ENCODE measurements at regions not wholly inside any gene's neighbourhood (a gene's known extent, or its start where the extent isn't known, plus 50 kb on each side); places are given as distances from the start of the nearest gene placed in this dataset.

DNA sequence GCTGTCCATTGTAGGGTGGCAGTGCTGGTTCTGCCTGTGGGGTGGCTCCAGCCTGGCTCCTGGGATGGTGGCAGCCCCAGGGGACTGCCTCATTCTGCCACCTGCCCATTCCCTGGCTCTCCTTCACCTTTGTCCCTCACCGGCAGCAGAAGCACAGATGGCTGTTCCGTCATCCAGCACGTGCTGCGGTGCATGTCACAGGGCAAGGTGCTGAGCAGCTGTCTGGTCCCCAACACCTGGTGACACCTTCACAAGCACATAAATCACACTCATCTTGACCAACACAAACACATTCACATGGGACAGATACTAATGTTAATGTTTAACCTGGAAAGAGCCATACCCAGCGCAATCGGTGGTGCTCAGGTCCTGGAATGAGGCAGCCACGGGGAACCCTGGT, 126.8 kb downstream of the UQCRFS1 start:
- Histone ChIP-seq H3K4me1 (ENCODE audit: control insufficient read depth in 3 of 3, insufficient read depth in 3 of 3, low read length in 3 of 3) (peaks cover 0 to 9% (median 3%) of the 10 kb centered on the region in 3 donors), H3K9ac (ENCODE audit: low read depth in 1 of 3, low read length in 3 of 3) (no peak overlapping the region), H3K27ac (ENCODE audit: low read depth, low read length) (no peak overlapping the region), H3K9me3 (ENCODE audit: control insufficient read depth in 3 of 3, low read length in 3 of 3) (no peaks in the 10 kb centered on the region), H3K27me3 (ENCODE audit: control insufficient read depth in 3 of 3, insufficient read depth in 3 of 3, low read length in 3 of 3) (peaks cover 0 to 12% (median 0%) of the 10 kb centered on the region in 3 donors), H3K4me3 (ENCODE audit: low read length in 3 of 3) (no peak overlapping the region), H3K36me3 (ENCODE audit: control insufficient read depth in 3 of 3, insufficient read depth in 3 of 3, low read length in 3 of 3) (no peaks in the 10 kb centered on the region)

DNA sequence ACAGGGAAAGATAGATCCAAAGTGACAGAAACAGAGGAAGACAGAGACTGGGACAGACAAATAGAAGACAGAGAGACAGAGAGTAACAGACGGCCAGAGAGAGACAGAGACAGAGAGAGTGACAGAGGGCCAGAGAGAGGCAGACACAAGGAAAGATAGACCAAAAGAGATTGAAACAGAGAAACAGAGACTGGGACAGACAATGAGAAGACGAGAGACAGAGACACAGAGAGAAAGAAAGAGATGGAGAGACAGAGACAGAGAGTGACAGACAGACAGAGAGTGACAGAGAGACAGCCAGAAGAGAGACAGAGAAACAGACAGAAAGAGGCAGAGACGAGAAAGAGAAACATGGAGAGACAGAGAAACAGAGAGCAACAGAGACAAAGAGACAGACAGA, 127.3 kb downstream of the UQCRFS1 start:
- Histone ChIP-seq H3K9ac (ENCODE audit: low read depth in 1 of 3, low read length in 3 of 3) (no peak overlapping the region), H3K9me3 (ENCODE audit: control insufficient read depth in 3 of 3, low read length in 3 of 3) (no peaks in the 10 kb centered on the region), H3K4me1 (ENCODE audit: control insufficient read depth in 3 of 3, insufficient read depth in 3 of 3, low read length in 3 of 3) (peaks cover 0 to 9% (median 3%) of the 10 kb centered on the region in 3 donors), H3K4me3 (ENCODE audit: low read length in 3 of 3) (no peak overlapping the region), H3K36me3 (ENCODE audit: control insufficient read depth in 3 of 3, insufficient read depth in 3 of 3, low read length in 3 of 3) (no peaks in the 10 kb centered on the region), H3K27me3 (ENCODE audit: control insufficient read depth in 3 of 3, insufficient read depth in 3 of 3, low read length in 3 of 3) (peaks cover 0 to 12% (median 0%) of the 10 kb centered on the region in 3 donors), H3K27ac (ENCODE audit: low read depth, low read length) (no peak overlapping the region)

DNA sequence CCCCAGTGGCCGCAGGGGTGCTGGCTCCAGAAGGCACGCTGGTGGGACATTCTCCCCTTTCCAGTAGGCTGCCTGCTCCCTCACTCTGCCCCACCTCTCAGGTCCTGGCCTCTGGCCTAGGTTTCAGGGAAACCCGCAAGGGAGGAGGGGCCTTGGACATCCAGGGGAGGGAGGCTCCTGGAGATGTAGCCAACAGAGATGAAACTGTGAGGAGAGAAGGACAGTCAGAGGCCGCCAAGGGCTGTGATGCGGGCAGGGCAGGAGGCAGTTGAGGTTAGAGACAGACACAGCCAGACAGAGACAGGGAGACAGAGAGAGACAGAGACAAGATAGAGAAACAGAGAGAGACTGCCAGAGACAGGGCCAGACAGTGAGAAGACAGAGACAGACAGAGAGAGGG, 127.7 kb downstream of the UQCRFS1 start:
- H3K27me3 ChIP-seq (ENCODE audit: control insufficient read depth in 3 of 3, insufficient read depth in 3 of 3, low read length in 3 of 3), result peaks cover 0 to 12% (median 0%) of the 10 kb centered on the region in 3 donors
- H3K4me1 ChIP-seq (ENCODE audit: control insufficient read depth in 3 of 3, insufficient read depth in 3 of 3, low read length in 3 of 3), result peaks cover 0 to 9% (median 3%) of the 10 kb centered on the region in 3 donors
- H3K36me3 ChIP-seq (ENCODE audit: control insufficient read depth in 3 of 3, insufficient read depth in 3 of 3, low read length in 3 of 3), result no peaks in the 10 kb centered on the region
- H3K9me3 ChIP-seq (ENCODE audit: control insufficient read depth in 3 of 3, low read length in 3 of 3), result no peaks in the 10 kb centered on the region
- no peak overlapping the region for H3K27ac ChIP-seq (ENCODE audit: low read depth, low read length)
- H3K9ac ChIP-seq (ENCODE audit: low read depth in 1 of 3, low read length in 3 of 3), result no peak overlapping the region
- H3K4me3 ChIP-seq (ENCODE audit: low read length in 3 of 3), result no peak overlapping the region

DNA sequence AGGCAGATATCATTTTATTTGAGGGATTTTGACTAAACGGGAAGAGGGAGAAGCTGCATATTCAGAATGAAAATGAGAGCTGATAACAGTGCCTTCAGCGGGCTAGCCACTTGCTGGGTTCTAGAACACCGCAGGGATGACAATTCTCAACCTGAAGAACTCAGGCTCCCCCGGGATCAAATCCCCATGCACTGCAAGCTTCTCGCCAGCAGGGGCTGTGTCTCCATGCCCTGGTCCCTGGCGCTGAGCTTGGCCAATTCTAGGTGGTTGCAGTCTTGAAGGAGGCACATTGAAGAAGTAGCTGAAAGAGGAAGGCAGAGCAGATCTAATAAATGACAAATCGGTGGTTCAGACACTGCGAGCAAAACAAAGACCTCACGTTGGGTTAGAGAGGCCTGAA, 128.7 kb downstream of the UQCRFS1 start:
- Histone ChIP-seq H3K9ac (ENCODE audit: low read depth in 1 of 3, low read length in 3 of 3) (no peak overlapping the region), H3K27ac (ENCODE audit: low read depth, low read length) (no peak overlapping the region), H3K4me3 (ENCODE audit: low read length in 3 of 3) (no peak overlapping the region), H3K9me3 (ENCODE audit: control insufficient read depth in 3 of 3, low read length in 3 of 3) (no peaks in the 10 kb centered on the region), H3K4me1 (ENCODE audit: control insufficient read depth in 3 of 3, insufficient read depth in 3 of 3, low read length in 3 of 3) (peaks cover 0 to 7% (median 0%) of the 10 kb centered on the region in 3 donors), H3K27me3 (ENCODE audit: control insufficient read depth in 3 of 3, insufficient read depth in 3 of 3, low read length in 3 of 3) (peaks cover 0 to 12% (median 0%) of the 10 kb centered on the region in 3 donors), H3K36me3 (ENCODE audit: control insufficient read depth in 3 of 3, insufficient read depth in 3 of 3, low read length in 3 of 3) (no peaks in the 10 kb centered on the region)

DNA sequence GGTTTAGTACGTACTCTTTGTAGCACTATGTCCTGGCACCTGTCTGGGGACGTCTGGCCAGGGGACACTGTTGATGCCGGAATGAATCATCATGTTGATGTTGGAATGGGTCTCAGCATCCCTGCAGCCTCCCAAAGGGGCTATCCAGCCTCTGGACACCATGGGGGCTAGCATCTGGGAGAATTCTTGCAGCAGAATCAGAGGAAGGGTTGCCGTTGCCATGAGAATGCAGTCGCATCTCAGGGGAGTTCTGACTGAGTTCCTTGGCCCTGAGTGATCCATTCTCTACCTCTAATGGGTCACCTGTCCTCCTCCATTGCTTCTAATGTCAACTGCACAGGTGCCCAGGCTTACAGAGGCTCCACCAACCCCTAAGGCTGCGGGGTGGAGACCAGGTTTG, 129.1 kb downstream of the UQCRFS1 start:
- Histone ChIP-seq H3K27ac (ENCODE audit: low read depth, low read length) (no peak overlapping the region), H3K36me3 (ENCODE audit: control insufficient read depth in 3 of 3, insufficient read depth in 3 of 3, low read length in 3 of 3) (no peaks in the 10 kb centered on the region), H3K9ac (ENCODE audit: low read depth in 1 of 3, low read length in 3 of 3) (no peak overlapping the region), H3K27me3 (ENCODE audit: control insufficient read depth in 3 of 3, insufficient read depth in 3 of 3, low read length in 3 of 3) (peaks cover 0 to 12% (median 0%) of the 10 kb centered on the region in 3 donors), H3K4me1 (ENCODE audit: control insufficient read depth in 3 of 3, insufficient read depth in 3 of 3, low read length in 3 of 3) (peaks cover 0 to 3% (median 0%) of the 10 kb centered on the region in 3 donors), H3K9me3 (ENCODE audit: control insufficient read depth in 3 of 3, low read length in 3 of 3) (no peaks in the 10 kb centered on the region), H3K4me3 (ENCODE audit: low read length in 3 of 3) (no peak overlapping the region)

DNA sequence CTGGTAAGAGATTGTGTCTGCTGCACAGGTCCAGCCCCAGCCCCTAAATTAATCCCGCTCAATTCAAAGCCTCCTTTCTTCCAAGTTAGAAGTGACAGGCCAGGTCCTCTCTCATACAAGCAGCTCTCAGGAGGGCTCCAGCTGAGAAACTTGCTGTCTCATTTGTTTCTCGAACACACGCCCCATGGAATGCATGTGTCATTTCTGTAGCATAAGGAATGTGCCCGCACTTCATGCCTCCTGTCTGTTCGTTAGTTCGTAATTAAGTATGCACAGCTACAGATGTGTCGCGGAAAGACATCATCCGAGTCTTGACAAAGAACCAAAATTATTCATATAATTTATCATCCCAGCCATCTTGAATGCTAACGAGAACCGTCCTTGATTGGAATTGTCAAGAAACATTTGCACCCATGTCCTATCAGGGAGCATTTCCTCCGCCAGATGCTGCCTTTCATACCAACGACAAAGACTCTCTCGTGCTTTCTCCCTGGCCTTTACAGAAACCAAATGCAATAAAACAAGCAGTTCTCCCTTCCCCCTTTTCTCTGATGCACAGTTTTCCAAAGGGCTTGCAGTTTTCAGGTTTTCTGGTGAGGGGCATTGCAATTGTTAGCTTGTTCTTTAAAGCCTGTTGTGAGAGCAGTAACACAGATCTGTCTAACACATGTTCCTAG, 133.5 kb downstream of the UQCRFS1 start:
- H3K27me3 ChIP-seq (ENCODE audit: control insufficient read depth in 3 of 3, insufficient read depth in 3 of 3, low read length in 3 of 3), result peaks cover 0 to 5% (median 3%) of the 10 kb centered on the region in 3 donors
- no peak overlapping the region for H3K4me3 ChIP-seq (ENCODE audit: low read length in 3 of 3)
- H3K36me3 ChIP-seq (ENCODE audit: control insufficient read depth in 3 of 3, insufficient read depth in 3 of 3, low read length in 3 of 3), result no peaks in the 10 kb centered on the region
- H3K27ac ChIP-seq (ENCODE audit: low read depth, low read length), result no peak overlapping the region
- H3K9me3 ChIP-seq (ENCODE audit: control insufficient read depth in 3 of 3, low read length in 3 of 3), result no peaks in the 10 kb centered on the region
- H3K4me1 ChIP-seq (ENCODE audit: control insufficient read depth in 3 of 3, insufficient read depth in 3 of 3, low read length in 3 of 3), result no peaks in the 10 kb centered on the region
- H3K9ac ChIP-seq (ENCODE audit: low read depth in 1 of 3, low read length in 3 of 3), result no peak overlapping the region

DNA sequence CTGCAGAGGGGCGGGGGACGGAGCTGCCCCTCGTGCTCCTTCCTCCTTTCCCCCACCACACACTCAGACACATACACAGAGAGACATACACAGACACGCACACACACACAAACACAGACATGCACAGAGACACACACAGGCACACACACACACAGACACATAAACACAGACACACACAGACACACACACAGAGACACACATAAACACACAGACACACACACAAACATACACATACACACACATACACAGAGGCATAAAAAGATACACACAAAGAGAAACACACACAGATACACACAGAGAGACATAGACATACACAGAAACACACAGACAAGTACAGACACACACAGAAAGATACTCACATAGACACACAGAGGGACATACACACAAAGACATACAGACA, 136.0 kb downstream of the UQCRFS1 start:
- Histone ChIP-seq H3K27ac (ENCODE audit: low read depth, low read length) (no peak overlapping the region), H3K36me3 (ENCODE audit: control insufficient read depth in 3 of 3, insufficient read depth in 3 of 3, low read length in 3 of 3) (no peaks in the 10 kb centered on the region), H3K4me1 (ENCODE audit: control insufficient read depth in 3 of 3, insufficient read depth in 3 of 3, low read length in 3 of 3) (no peaks in the 10 kb centered on the region), H3K9me3 (ENCODE audit: control insufficient read depth in 3 of 3, low read length in 3 of 3) (no peaks in the 10 kb centered on the region), H3K9ac (ENCODE audit: low read depth in 1 of 3, low read length in 3 of 3) (no peak overlapping the region), H3K27me3 (ENCODE audit: control insufficient read depth in 3 of 3, insufficient read depth in 3 of 3, low read length in 3 of 3) (peaks cover 0 to 3% (median 0%) of the 10 kb centered on the region in 3 donors), H3K4me3 (ENCODE audit: low read length in 3 of 3) (no peak overlapping the region)

DNA sequence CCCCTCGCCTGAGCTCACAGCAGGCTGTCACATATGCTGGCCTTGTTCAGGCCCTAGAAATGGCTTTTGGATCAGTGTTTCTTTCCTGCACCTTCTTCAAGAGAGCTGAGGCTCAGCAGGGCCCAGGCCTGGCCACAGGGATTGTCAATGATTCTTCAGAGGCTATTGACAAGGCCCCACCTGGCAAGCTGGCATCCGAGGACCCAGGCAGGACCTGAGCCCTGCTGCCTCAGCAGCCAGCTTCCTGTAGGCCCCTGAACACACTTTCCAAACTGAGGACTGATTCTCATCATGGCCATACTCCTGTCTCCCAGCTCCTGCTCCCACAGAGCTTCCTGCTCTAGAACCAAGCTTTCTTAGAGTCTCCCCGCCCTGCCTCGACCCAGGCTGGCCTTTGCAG, 136.8 kb downstream of the UQCRFS1 start:
- Histone ChIP-seq H3K9me3 (ENCODE audit: control insufficient read depth in 3 of 3, low read length in 3 of 3) (no peaks in the 10 kb centered on the region), H3K4me3 (ENCODE audit: low read length in 3 of 3) (no peak overlapping the region), H3K27me3 (ENCODE audit: control insufficient read depth in 3 of 3, insufficient read depth in 3 of 3, low read length in 3 of 3) (peaks cover 0 to 3% (median 0%) of the 10 kb centered on the region in 3 donors), H3K4me1 (ENCODE audit: control insufficient read depth in 3 of 3, insufficient read depth in 3 of 3, low read length in 3 of 3) (no peaks in the 10 kb centered on the region), H3K36me3 (ENCODE audit: control insufficient read depth in 3 of 3, insufficient read depth in 3 of 3, low read length in 3 of 3) (no peaks in the 10 kb centered on the region), H3K9ac (ENCODE audit: low read depth in 1 of 3, low read length in 3 of 3) (no peak overlapping the region), H3K27ac (ENCODE audit: low read depth, low read length) (no peak overlapping the region)

DNA sequence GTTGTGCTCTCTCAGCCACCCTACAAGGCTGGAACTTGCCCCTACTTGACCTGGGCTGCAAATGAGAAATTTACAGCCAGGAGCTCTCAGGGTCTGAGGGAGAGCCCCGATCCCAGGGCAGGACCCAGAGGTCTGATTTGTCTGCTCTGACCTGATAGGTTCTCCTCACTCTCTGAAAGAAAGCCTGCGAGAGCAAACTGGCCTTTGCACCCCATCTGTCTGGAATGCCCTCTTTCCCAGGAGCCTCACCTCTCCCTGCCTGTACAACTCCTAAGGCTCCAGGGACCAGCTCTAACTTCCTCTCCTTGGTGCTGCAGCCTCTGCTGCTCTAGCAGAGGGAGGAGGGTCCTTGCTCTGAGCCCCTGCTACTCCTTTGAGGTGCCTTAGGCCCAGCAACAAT, 137.8 kb downstream of the UQCRFS1 start:
- H3K4me3 ChIP-seq (ENCODE audit: low read length in 3 of 3), result no peak overlapping the region
- no peaks in the 10 kb centered on the region for H3K36me3 ChIP-seq (ENCODE audit: control insufficient read depth in 3 of 3, insufficient read depth in 3 of 3, low read length in 3 of 3)
- H3K4me1 ChIP-seq (ENCODE audit: control insufficient read depth in 3 of 3, insufficient read depth in 3 of 3, low read length in 3 of 3), result no peaks in the 10 kb centered on the region
- H3K9ac ChIP-seq (ENCODE audit: low read depth in 1 of 3, low read length in 3 of 3), result no peak overlapping the region
- peaks cover 0 to 3% (median 0%) of the 10 kb centered on the region in 3 donors for H3K27me3 ChIP-seq (ENCODE audit: control insufficient read depth in 3 of 3, insufficient read depth in 3 of 3, low read length in 3 of 3)
- no peaks in the 10 kb centered on the region for H3K9me3 ChIP-seq (ENCODE audit: control insufficient read depth in 3 of 3, low read length in 3 of 3)
- H3K27ac ChIP-seq (ENCODE audit: low read depth, low read length), result no peak overlapping the region

DNA sequence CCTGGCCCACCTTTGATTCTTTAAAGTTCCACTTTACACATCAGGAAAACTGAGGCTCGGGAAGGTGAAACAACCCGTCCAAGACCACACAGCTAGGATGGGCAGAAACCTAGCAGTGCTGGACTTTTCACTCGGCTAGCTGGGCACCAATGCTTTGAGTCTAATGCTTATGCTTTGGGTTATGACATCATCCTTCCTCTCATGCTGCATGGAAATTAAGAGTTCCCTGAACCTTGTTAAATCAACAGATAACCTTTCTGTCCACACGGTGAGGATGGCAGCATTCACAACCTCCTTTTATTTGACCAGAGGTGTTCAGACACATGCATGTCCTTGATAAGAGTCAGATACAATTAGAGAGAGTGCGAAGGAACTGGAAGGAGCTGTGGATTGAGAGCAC, 138.4 kb downstream of the UQCRFS1 start:
- Histone ChIP-seq H3K4me3 (ENCODE audit: low read length in 3 of 3) (no peak overlapping the region), H3K27ac (ENCODE audit: low read depth, low read length) (no peak overlapping the region), H3K36me3 (ENCODE audit: control insufficient read depth in 3 of 3, insufficient read depth in 3 of 3, low read length in 3 of 3) (no peaks in the 10 kb centered on the region), H3K9me3 (ENCODE audit: control insufficient read depth in 3 of 3, low read length in 3 of 3) (no peaks in the 10 kb centered on the region), H3K27me3 (ENCODE audit: control insufficient read depth in 3 of 3, insufficient read depth in 3 of 3, low read length in 3 of 3) (peaks cover 0 to 3% (median 0%) of the 10 kb centered on the region in 3 donors), H3K9ac (ENCODE audit: low read depth in 1 of 3, low read length in 3 of 3) (no peak overlapping the region), H3K4me1 (ENCODE audit: control insufficient read depth in 3 of 3, insufficient read depth in 3 of 3, low read length in 3 of 3) (no peaks in the 10 kb centered on the region)
